Aorta (tissue), 5 donors: ENCODE measurements at regions not wholly inside any gene's neighbourhood (a gene's known extent, or its start where the extent isn't known, plus 50 kb on each side); places are given as distances from the start of the nearest gene placed in this dataset.

Experiments
- ATAC-seq: fragments of 200-7000 bp; cut with Tn5 transposase; one replicate; pipeline ENCODE4 v1.9.1; 2022; ENCODE audit warnings: moderate library complexity; ENCODE audit not compliant: low FRiP score
- DNase-seq, 2 donors: peaks; one replicate each; pipeline ENCODE4 v3.0.0-alpha.2; 2020
- H3K27ac ChIP-seq, 2 donors: one replicate each; pipeline ENCODE4 v1.5.1; 2013; ENCODE audit warnings: low read length in 2 of 2, mild to moderate bottlenecking in 2 of 2, moderate library complexity in 2 of 2, control low read depth in 1 of 2, inconsistent platforms in 1 of 2, low read depth in 1 of 2
- H3K27me3 ChIP-seq, 2 donors: one replicate each; pipeline ENCODE4 v1.6.1; 2013; ENCODE audit warnings: control low read depth in 1 of 2, low read length in 1 of 2, mild to moderate bottlenecking in 1 of 2, moderate library complexity in 1 of 2; ENCODE audit not compliant: insufficient read depth in 2 of 2, control insufficient read depth in 1 of 2
- H3K36me3 ChIP-seq, 2 donors: one replicate each; pipeline ENCODE4 v1.6.1; 2013; ENCODE audit warnings: control low read depth in 1 of 2, low read length in 1 of 2, mild to moderate bottlenecking in 1 of 2; ENCODE audit not compliant: insufficient read depth in 2 of 2, control insufficient read depth in 1 of 2
- H3K4me1 ChIP-seq, 2 donors: one replicate each; pipeline ENCODE4 v1.6.1; 2013; ENCODE audit warnings: low read length in 2 of 2, control low read depth in 1 of 2, mild to moderate bottlenecking in 1 of 2, moderate library complexity in 1 of 2; ENCODE audit not compliant: insufficient read depth in 2 of 2, control insufficient read depth in 1 of 2
- H3K4me3 ChIP-seq, 2 donors: one replicate each; pipeline ENCODE4 v1.5.1; 2013; ENCODE audit warnings: low read length in 2 of 2, control low read depth in 1 of 2, mild to moderate bottlenecking in 1 of 2
- H3K9me3 ChIP-seq: one replicate; pipeline ENCODE4 v1.6.1; 2013; ENCODE audit warnings: mild to moderate bottlenecking, low read length; ENCODE audit not compliant: control insufficient read depth
- WGBS, 2 donors: extraction: QIAGEN DNeasy Blood & Tissue Kit; methylation state at CpG; one replicate each; pipeline ENCODE4 v1.1.7; 2013; 5-methylcytosine and 5-hydroxymethylcytosine counted together
- intact Hi-C, 2 donors: fragments of 100-400 bp; cut with DNase I; formaldehyde crosslinking; loops; one replicate each; pipeline versions ENCODE4 v1.14.2 to v1.15.0; 2022
- donor health status: healthy with polysubstance abuse.
- donor health status: Bipolar disorder and iron deficiency.
- donor health status: DM: no; HTN: no; CAD: no.
- donor health status: DM: no; HTN: no; CAD: no.
- donor health status: DM: yes; HTN: yes; CAD: no.

DNA sequence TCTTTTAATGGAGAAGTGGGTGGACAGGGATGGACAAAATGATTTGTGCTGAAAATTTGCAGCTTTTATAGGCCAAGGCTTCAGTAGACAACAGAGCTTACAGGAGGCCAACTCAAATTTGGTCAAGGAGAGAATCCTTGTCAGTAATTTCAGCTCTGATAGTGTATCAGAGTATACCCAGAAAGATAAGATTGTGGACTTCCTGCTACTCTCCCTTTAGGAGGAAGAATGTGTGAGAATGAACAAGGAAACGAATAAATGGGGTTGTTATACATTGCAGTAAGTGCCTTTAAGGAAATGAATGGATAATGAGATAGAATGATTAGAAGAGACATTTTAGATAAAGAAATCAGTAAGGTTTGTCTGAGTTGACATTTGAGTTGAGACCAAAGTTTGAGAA lies 519.9 kb downstream of the UTRN start:
- Histone ChIP-seq H3K4me1 (no peaks in the 10 kb centered on the region), H3K27me3 (no peaks in the 10 kb centered on the region), H3K27ac (no peak overlapping the region), H3K9me3 (no peaks in the 10 kb centered on the region), H3K36me3 (no peaks in the 10 kb centered on the region), H3K4me3 (no peak overlapping the region)
- intact Hi-C loops, result no loop called here
- 84 to 87% methylated on average over 1 of the region's 1 CpG for WGBS, 2 donors
- DNase-seq (no peak), ATAC-seq (no peak)

DNA sequence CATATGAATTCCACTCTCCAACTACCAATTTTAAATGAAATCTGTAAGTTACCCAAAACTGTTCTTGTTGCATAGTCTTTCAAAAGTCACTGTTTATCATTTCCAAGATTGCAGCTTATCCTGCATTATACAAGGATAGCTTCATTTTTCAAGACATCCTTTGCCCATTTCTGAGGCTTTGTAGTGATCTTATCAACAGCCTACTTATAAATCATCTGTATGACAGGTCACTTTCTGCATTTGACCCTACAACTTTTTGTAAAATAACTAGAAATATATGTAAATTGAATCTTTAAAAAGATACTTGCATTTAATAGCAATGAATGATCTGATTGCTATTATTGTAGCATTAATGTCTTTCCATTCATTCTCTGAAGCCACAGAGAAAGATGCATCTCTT lies 521.1 kb downstream of the UTRN start:
- ATAC-seq, result no peak
- Histone ChIP-seq H3K27me3 (no peaks in the 10 kb centered on the region), H3K27ac (no peak overlapping the region), H3K9me3 (no peaks in the 10 kb centered on the region), H3K36me3 (no peaks in the 10 kb centered on the region), H3K4me1 (peaks cover 0 to 1% of the 10 kb centered on the region in 2 donors), H3K4me3 (no peak overlapping the region)
- DNase-seq, result no peak
- intact Hi-C loops, result no loop called here

DNA sequence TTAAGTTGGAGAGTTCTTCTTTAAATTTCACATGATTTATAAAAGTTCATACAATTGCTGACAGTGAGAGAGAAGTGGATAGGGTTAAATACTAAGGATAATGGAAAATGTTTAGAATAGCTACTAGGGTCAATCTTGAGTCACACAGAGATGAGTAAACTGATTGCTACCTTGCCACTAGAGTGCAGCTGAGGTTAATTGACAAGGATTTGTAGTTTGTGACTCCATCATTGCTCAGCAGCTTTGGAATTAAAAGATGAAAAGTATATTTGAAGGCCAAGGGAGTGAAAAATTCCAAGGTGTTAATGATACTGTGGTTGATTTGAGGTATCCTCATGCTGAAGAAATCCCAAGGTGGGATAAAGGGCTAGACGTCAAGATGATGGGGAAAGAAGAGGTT lies 524.0 kb downstream of the UTRN start:
- H3K4me1 ChIP-seq, result peaks cover 0 to 2% of the 10 kb centered on the region in 2 donors
- intact Hi-C loops, result no loop called here
- no peak for ATAC-seq
- no peaks in the 10 kb centered on the region for H3K9me3 ChIP-seq
- H3K4me3 ChIP-seq, result no peak overlapping the region
- WGBS, 2 donors, result 48 to 93% methylated on average over 1 of the region's 1 CpG
- H3K27ac ChIP-seq, result no peak overlapping the region
- no peaks in the 10 kb centered on the region for H3K27me3 ChIP-seq
- H3K36me3 ChIP-seq, result no peaks in the 10 kb centered on the region
- no peak for DNase-seq

DNA sequence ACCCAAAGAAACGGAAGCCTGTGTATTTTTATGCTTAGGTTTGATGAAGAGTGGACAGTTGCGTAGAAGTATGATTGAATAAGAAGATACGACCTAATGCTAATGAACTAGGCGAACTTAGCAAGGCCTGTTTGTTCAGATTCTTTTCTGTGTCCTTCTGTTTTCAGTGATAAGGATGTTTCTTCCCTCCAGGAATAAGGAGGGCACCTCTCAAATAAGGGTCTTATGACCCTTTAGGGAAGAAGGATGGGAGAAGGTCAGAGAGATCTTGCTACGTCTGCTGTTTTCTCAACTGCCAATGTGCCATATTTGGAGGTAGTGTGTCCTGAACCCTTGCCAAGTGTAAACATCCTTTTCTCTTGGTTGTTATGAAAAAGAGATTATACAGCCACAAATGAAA lies 524.8 kb downstream of the UTRN start:
- Histone ChIP-seq H3K4me3 (no peak overlapping the region), H3K9me3 (no peaks in the 10 kb centered on the region), H3K36me3 (no peaks in the 10 kb centered on the region), H3K27me3 (no peaks in the 10 kb centered on the region), H3K4me1 (peaks cover 0 to 2% of the 10 kb centered on the region in 2 donors), H3K27ac (no peak overlapping the region)
- intact Hi-C loops, result no loop called here
- ATAC-seq, result no peak
- WGBS, 2 donors, result 91 to 92% methylated on average over 5 of the region's 5 CpGs
- DNase-seq, result no peak

DNA sequence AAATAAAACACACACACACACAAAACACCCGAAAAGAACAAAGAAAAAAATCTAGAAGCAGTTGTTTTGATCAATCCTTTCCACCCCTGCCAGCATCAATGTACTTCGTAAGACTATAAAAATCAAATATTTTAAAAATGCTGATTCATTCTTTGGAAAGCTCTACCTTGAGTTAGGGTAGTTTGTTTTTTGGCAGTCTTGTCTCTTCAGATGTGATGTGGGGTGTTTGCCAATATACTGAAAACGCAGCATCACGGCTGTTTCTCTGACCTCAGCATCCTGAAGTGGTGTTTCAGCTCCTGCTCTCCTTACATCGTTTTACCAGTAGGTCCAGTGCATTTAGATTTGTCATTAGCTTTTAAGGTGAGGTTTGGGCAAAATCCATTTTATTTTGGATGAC lies 526.0 kb downstream of the UTRN start:
- ATAC-seq (no peak), DNase-seq (no peak)
- WGBS, 2 donors, result 71 to 73% methylated on average over 5 of the region's 5 CpGs
- no peaks in the 10 kb centered on the region for H3K9me3 ChIP-seq
- no peak overlapping the region for H3K4me3 ChIP-seq
- H3K4me1 ChIP-seq, result peaks cover 0 to 2% of the 10 kb centered on the region in 2 donors
- H3K27ac ChIP-seq, result no peak overlapping the region
- no peaks in the 10 kb centered on the region for H3K36me3 ChIP-seq
- intact Hi-C loops, result no loop called here
- no peaks in the 10 kb centered on the region for H3K27me3 ChIP-seq

DNA sequence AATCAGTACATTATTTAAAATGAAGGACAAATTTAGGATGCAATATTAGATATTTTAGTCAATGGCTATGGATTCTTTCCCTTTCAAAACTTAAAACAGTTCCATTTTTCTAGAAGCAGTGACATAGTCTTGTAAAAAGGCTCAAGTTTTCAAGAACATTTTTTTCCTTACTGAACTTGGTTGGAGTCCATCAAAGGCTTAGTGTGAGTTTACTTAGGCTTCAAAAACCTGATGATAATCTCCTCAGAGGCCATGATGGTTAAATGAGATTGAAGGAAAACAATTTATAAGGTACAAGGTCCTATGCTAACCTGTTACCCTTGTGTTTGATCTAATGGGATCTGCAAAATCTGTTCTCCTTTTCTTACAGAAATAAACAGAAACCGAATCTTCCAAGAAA lies 531.8 kb downstream of the UTRN start:
- ATAC-seq, result no peak
- Histone ChIP-seq H3K4me3 (no peak overlapping the region), H3K27ac (no peak overlapping the region), H3K9me3 (no peaks in the 10 kb centered on the region), H3K27me3 (no peaks in the 10 kb centered on the region), H3K4me1 (peaks cover 0 to 2% of the 10 kb centered on the region in 2 donors), H3K36me3 (no peaks in the 10 kb centered on the region)
- intact Hi-C loops, result no loop called here
- no peak for DNase-seq
- 79 to 93% methylated on average over 1 of the region's 1 CpG for WGBS, 2 donors

DNA sequence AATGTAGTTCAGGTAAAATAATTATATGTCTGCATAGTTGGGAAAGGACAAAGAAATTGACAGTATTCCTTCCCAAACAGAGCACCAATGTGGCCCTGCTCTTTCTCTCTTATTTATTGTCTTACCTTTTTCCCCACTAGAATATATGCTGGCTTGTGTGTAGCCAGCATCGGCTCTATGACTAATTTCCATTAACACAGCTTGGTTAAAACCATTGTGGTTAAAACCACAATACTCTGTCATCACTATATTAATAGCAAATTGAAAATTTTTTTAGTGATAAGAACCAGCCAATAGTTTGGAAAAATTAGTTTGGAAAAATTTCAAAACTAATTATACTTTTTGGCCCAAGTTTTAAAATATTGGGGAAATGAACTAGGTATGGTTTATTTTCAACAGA lies 535.1 kb downstream of the UTRN start:
- WGBS, 2 donors, result 4 to 16% methylated on average over 1 of the region's 1 CpG

DNA sequence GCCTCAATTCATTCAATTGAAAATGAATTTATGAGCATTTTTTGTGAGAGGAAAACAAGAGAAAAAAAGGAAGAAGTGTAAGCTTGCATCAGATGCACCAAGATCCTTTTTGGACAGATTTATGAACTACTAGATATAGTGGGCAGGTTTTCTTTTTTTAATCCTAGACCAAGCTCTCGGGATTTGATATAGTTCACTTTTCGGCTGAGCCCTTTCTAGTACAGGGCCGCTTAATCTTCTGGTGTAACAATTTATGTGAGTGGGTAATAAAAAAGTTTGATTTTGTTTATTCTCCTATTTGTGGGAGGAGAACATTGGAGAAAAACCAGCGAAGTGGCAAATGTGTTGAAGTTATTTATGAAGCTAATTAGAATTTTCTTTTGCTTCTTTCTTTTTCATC lies 538.0 kb downstream of the UTRN start:
- ATAC-seq, result no peak
- no peaks in the 10 kb centered on the region for H3K27me3 ChIP-seq
- H3K4me1 ChIP-seq, result peaks cover 0 to 2% of the 10 kb centered on the region in 2 donors
- H3K4me3 ChIP-seq, result no peak overlapping the region
- no peak overlapping the region for H3K27ac ChIP-seq
- peaks cover 0 to 4% of the 10 kb centered on the region in 2 donors for H3K36me3 ChIP-seq
- no peak for DNase-seq
- intact Hi-C loops, result no loop called here
- WGBS, 2 donors, result 84 to 90% methylated on average over 4 of the region's 4 CpGs
- no peaks in the 10 kb centered on the region for H3K9me3 ChIP-seq

More for the DNA sequence above, 535.1 kb downstream of the UTRN start:
- peaks cover 0 to 3% of the 10 kb centered on the region in 2 donors for H3K36me3 ChIP-seq
- H3K27me3 ChIP-seq, result no peaks in the 10 kb centered on the region
- no peak overlapping the region for H3K4me3 ChIP-seq
- intact Hi-C loops, result no loop called here
- no peaks in the 10 kb centered on the region for H3K9me3 ChIP-seq
- H3K27ac ChIP-seq, result no peak overlapping the region
- peaks cover 0 to 2% of the 10 kb centered on the region in 2 donors for H3K4me1 ChIP-seq
- no peak for ATAC-seq
- DNase-seq, result no peak

DNA sequence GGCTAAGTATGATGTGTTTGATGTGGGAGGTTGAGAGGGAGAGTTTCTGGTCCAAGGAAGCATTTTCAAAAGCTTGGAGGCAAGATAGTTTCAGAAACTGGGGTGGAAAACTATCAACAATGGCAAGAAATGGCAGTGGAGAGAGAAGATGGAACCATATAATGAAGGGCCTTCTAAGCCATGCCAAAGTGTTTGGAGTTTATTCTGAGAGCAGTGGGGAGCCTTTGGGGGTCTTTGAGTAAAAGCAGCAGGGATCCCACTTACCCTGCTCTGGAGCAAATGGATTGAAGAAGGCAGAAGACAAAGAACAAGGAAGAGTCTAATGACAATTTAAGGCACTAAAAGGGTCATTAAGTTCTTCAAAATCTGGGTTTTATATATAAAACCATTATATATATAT lies 538.9 kb downstream of the UTRN start:
- H3K4me3 ChIP-seq, result no peak overlapping the region
- H3K9me3 ChIP-seq, result no peaks in the 10 kb centered on the region
- H3K27me3 ChIP-seq, result no peaks in the 10 kb centered on the region
- H3K27ac ChIP-seq, result no peak overlapping the region
- intact Hi-C loops, result no loop called here
- H3K4me1 ChIP-seq, result peaks cover 0 to 2% of the 10 kb centered on the region in 2 donors
- peaks cover 0 to 4% of the 10 kb centered on the region in 2 donors for H3K36me3 ChIP-seq
- DNase-seq, result no peak
- ATAC-seq, result no peak
